ES-I3 (cell line): ENCODE measurements at regions not wholly inside any gene's neighbourhood (a gene's known extent, or its start where the extent isn't known, plus 50 kb on each side); places are given as distances from the start of the nearest gene placed in this dataset.
"Not testable (repeated sequence)": the region's sequence is repeated elsewhere in the genome, so short reads cannot be mapped to it uniquely, and the experiment has no call there.

Source experiments
- H3K36me3 ChIP-seq: 2 replicates; pipeline ENCODE4 v1.6.1; 2013; ENCODE audit warnings: mild to moderate bottlenecking, low read length, control low read depth, moderate library complexity; ENCODE audit not compliant: insufficient read depth
- H3K4me1 ChIP-seq: 2 replicates; pipeline ENCODE4 v1.6.1; 2013; ENCODE audit warnings: mild to moderate bottlenecking, control low read depth, low read length; ENCODE audit not compliant: insufficient read depth
- H3K9ac ChIP-seq: 2 replicates; pipeline ENCODE4 v1.6.1; 2013; ENCODE audit warnings: low read depth, mild to moderate bottlenecking, low read length, moderate library complexity
- H3K9me3 ChIP-seq: 2 replicates; pipeline ENCODE4 v1.6.1; 2013; ENCODE audit warnings: mild to moderate bottlenecking, low read length, moderate library complexity; ENCODE audit not compliant: control insufficient read depth, insufficient read depth

- no peaks in the 10 kb centered on the region for H3K9me3 ChIP-seq
- no peaks in the 10 kb centered on the region for H3K36me3 ChIP-seq
- H3K4me1 ChIP-seq = no peaks in the 10 kb centered on the region
- H3K9ac ChIP-seq = no peak overlapping the region
Observed at GRCh38 chr22:48416396-48417224, 1411.1 kb downstream of the BRD1 start.

- H3K36me3 ChIP-seq = no peaks in the 10 kb centered on the region
- no peaks in the 10 kb centered on the region for H3K4me1 ChIP-seq
- H3K9ac ChIP-seq = no peak overlapping the region
- no peaks in the 10 kb centered on the region for H3K9me3 ChIP-seq
Observed at GRCh38 chr22:48415520-48415919, 1412.2 kb downstream of the BRD1 start.

- Histone ChIP-seq H3K9ac (no peak overlapping the region), H3K9me3 (no peaks in the 10 kb centered on the region), H3K36me3 (no peaks in the 10 kb centered on the region), H3K4me1 (no peaks in the 10 kb centered on the region)
Observed at GRCh38 chr22:48414651-48415050, 1413.0 kb downstream of the BRD1 start.

- not testable (repeated sequence) for H3K9ac ChIP-seq, H3K36me3 ChIP-seq, H3K4me1 ChIP-seq, H3K9me3 ChIP-seq
Observed at GRCh38 chr22:48412931-48413330, 1414.7 kb downstream of the BRD1 start.

- no peaks in the 10 kb centered on the region for H3K9me3 ChIP-seq
- no peaks in the 10 kb centered on the region for H3K4me1 ChIP-seq
Observed at GRCh38 chr22:48410536-48410935, 1417.1 kb downstream of the BRD1 start.

GRCh38 chr22:48407256-48407955 lies 1420.3 kb downstream of the BRD1 start:
- Histone ChIP-seq H3K4me1 (no peaks in the 10 kb centered on the region), H3K9me3 (no peaks in the 10 kb centered on the region), H3K9ac (no peak overlapping the region), H3K36me3 (no peaks in the 10 kb centered on the region)

More at GRCh38 chr22:48410536-48410935, 1417.1 kb downstream of the BRD1 start:
- Histone ChIP-seq H3K36me3 (no peaks in the 10 kb centered on the region), H3K9ac (no peak overlapping the region)

GRCh38 chr22:48406161-48406560 lies 1421.5 kb downstream of the BRD1 start:
- Histone ChIP-seq H3K4me1 (no peaks in the 10 kb centered on the region), H3K36me3 (no peaks in the 10 kb centered on the region), H3K9ac (no peak overlapping the region), H3K9me3 (no peaks in the 10 kb centered on the region)

- Histone ChIP-seq H3K9ac (no peak overlapping the region), H3K4me1 (no peaks in the 10 kb centered on the region), H3K36me3 (no peaks in the 10 kb centered on the region), H3K9me3 (no peaks in the 10 kb centered on the region)
Observed at GRCh38 chr22:48405741-48406140, 1421.9 kb downstream of the BRD1 start.

GRCh38 chr22:48404801-48405447 lies 1422.7 kb downstream of the BRD1 start:
- H3K4me1 ChIP-seq = no peaks in the 10 kb centered on the region
- no peaks in the 10 kb centered on the region for H3K9me3 ChIP-seq
- no peaks in the 10 kb centered on the region for H3K36me3 ChIP-seq
- no peak overlapping the region for H3K9ac ChIP-seq

- H3K36me3 ChIP-seq = no peaks in the 10 kb centered on the region
- no peaks in the 10 kb centered on the region for H3K9me3 ChIP-seq
- no peak overlapping the region for H3K9ac ChIP-seq
- H3K4me1 ChIP-seq = no peaks in the 10 kb centered on the region
Observed at GRCh38 chr22:48403521-48404403, 1423.9 kb downstream of the BRD1 start.

- H3K36me3 ChIP-seq = no peaks in the 10 kb centered on the region
- no peak overlapping the region for H3K9ac ChIP-seq
- no peaks in the 10 kb centered on the region for H3K9me3 ChIP-seq
- no peaks in the 10 kb centered on the region for H3K4me1 ChIP-seq
Observed at GRCh38 chr22:48402591-48403031, 1425.1 kb downstream of the BRD1 start.

GRCh38 chr22:48401523-48401922 lies 1426.2 kb downstream of the BRD1 start:
- not testable (repeated sequence) for H3K4me1 ChIP-seq, H3K9me3 ChIP-seq, H3K9ac ChIP-seq, H3K36me3 ChIP-seq

- no peak overlapping the region for H3K9ac ChIP-seq
- H3K4me1 ChIP-seq = no peaks in the 10 kb centered on the region
- no peaks in the 10 kb centered on the region for H3K36me3 ChIP-seq
- no peaks in the 10 kb centered on the region for H3K9me3 ChIP-seq
Observed at GRCh38 chr22:48398181-48398905, 1429.3 kb downstream of the BRD1 start.
